Panc1 (cell line): ENCODE measurements at regions not wholly inside any gene's neighbourhood (a gene's known extent, or its start where the extent isn't known, plus 50 kb on each side); places are given as distances from the start of the nearest gene placed in this dataset.

Source experiments
- SIN3A ChIP-seq: IDR thresholded peaks from 2 replicates; pipeline ENCODE4 v1.6.1; 2012; ENCODE audit warnings: low read depth, mild to moderate bottlenecking, low read length, moderate library complexity, borderline replicate concordance; ENCODE audit not compliant: insufficient read depth
- TF ChIP-seq, protein P1 (sequence below): fragments of 450-650 bp; IDR thresholded peaks from 2 replicates; pipeline ENCODE4 v1.5.1; 2017; ENCODE audit warnings: mild to moderate bottlenecking

DNA sequence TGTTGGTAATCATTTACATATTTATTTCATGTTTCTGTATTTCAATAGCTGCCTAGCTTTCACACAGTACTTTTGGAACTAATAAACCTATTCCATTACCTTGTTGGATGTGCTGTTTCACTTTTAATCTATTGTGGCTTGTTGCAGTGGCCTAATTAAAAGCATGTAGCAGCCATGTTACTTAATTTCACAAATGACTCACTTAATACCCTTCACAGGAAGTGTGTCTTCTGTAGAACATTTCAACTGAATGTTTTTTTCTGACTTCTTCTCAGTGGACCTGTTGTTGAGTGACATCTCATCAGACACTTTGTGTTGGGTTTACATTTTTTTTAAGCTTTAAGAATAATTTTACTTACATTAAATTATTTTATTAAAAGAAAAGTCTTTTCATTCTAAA, 260.5 kb upstream of the THUMPD2 start:
- TF ChIP-seq, protein P1, sequence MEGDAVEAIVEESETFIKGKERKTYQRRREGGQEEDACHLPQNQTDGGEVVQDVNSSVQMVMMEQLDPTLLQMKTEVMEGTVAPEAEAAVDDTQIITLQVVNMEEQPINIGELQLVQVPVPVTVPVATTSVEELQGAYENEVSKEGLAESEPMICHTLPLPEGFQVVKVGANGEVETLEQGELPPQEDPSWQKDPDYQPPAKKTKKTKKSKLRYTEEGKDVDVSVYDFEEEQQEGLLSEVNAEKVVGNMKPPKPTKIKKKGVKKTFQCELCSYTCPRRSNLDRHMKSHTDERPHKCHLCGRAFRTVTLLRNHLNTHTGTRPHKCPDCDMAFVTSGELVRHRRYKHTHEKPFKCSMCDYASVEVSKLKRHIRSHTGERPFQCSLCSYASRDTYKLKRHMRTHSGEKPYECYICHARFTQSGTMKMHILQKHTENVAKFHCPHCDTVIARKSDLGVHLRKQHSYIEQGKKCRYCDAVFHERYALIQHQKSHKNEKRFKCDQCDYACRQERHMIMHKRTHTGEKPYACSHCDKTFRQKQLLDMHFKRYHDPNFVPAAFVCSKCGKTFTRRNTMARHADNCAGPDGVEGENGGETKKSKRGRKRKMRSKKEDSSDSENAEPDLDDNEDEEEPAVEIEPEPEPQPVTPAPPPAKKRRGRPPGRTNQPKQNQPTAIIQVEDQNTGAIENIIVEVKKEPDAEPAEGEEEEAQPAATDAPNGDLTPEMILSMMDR, result no peak
- TF ChIP-seq SIN3A, result no peak
